A673 (cell line): ENCODE measurements at regions not wholly inside any gene's neighbourhood (a gene's known extent, or its start where the extent isn't known, plus 50 kb on each side); places are given as distances from the start of the nearest gene placed in this dataset.

ENCODE experiments used
- BruUV-seq: library from RNA; stranded (reverse); fragments of 400-500 nt; replicated peaks from 2 replicates; lab custom pipeline; 2021; lab: Mats Ljungman, UMichigan
- CTCF ChIA-PET: fragments of 300-600 bp; sonication (Branson Sonifier 250); formaldehyde crosslinking; loops from one replicate; lab custom pipeline; 2022; ENCODE audit warnings: antibody characterized with exemption; lab: Charles Lee
- POLR2A ChIA-PET: fragments of 300-600 bp; sonication (Branson Sonifier 250); formaldehyde crosslinking; loops from one replicate; lab custom pipeline; 2022; ENCODE audit warnings: antibody characterized with exemption; ENCODE audit not compliant: low non-redundant PET; lab: Charles Lee
- DNase-seq: peaks from one replicate; pipeline ENCODE4 v3.0.0-alpha.2; 2015; ENCODE audit warnings: low spot score
- H3K27ac ChIP-seq: fragments of 200-600 bp; sonication (generic); 2 replicates; pipeline ENCODE4 v1.5.1; 2016; ENCODE audit warnings: mixed run types, low read depth, mild to moderate bottlenecking, mixed read lengths, antibody characterized with exemption, low read length; ENCODE audit not compliant: poor library complexity, severe bottlenecking
- H3K27me3 ChIP-seq: fragments of 200-600 bp; sonication (generic); replicated peaks from 2 replicates; pipeline ENCODE4 v1.6.1; 2017; ENCODE audit warnings: mixed run types, low read depth, mild to moderate bottlenecking, mixed read lengths, antibody characterized with exemption, low read length; ENCODE audit not compliant: insufficient read depth, poor library complexity
- H3K36me3 ChIP-seq: fragments of 200-600 bp; sonication (generic); 2 replicates; pipeline ENCODE4 v1.6.1; 2016; ENCODE audit warnings: mixed run types, mild to moderate bottlenecking, mixed read lengths, antibody characterized with exemption, low read length; ENCODE audit not compliant: insufficient read depth, poor library complexity, severe bottlenecking
- H3K4me1 ChIP-seq: fragments of 200-600 bp; sonication (generic); 2 replicates; pipeline ENCODE4 v1.6.1; 2017; ENCODE audit warnings: mixed run types, mild to moderate bottlenecking, mixed read lengths, antibody characterized with exemption, low read length; ENCODE audit not compliant: insufficient read depth, poor library complexity, severe bottlenecking
- H3K4me3 ChIP-seq: fragments of 200-600 bp; sonication (generic); 2 replicates; pipeline ENCODE4 v1.5.1; 2016; ENCODE audit warnings: low read depth, mixed run types, mild to moderate bottlenecking, mixed read lengths, low read length; ENCODE audit not compliant: poor library complexity, severe bottlenecking
- H3K9me3 ChIP-seq: fragments of 200-600 bp; sonication (generic); 2 replicates; pipeline ENCODE4 v1.6.1; 2016; ENCODE audit warnings: mixed run types, low read depth, mild to moderate bottlenecking, mixed read lengths, antibody characterized with exemption, low read length; ENCODE audit not compliant: poor library complexity, severe bottlenecking
- CTCF ChIP-seq: fragments of 300-800, 200-600 bp; sonication (generic); conservative IDR thresholded peaks from 2 replicates; pipeline ENCODE4 v1.5.1; 2017; ENCODE audit warnings: low read depth, mild to moderate bottlenecking, antibody characterized with exemption, low read length, moderate library complexity, mixed read lengths
- EZH2 ChIP-seq: fragments of 200-600 bp; sonication (generic); IDR thresholded peaks from 2 replicates; pipeline ENCODE4 v1.6.1; 2017; ENCODE audit warnings: borderline replicate concordance, low read depth, mild to moderate bottlenecking, mixed read lengths, antibody characterized with exemption, low read length; ENCODE audit not compliant: poor library complexity, severe bottlenecking
- intact Hi-C: fragments of 100-400 bp; cut with micrococcal nuclease; formaldehyde crosslinking; loops from one replicate; pipeline ENCODE4 v1.10.0; 2022; ENCODE audit not compliant: unreplicated experiment

GRCh38 chr2:219912491-219912921 is 285.1 kb downstream of the SLC4A3 start:
- Histone ChIP-seq H3K27me3 (no peaks in the 10 kb centered on the region), H3K4me3 (no peak overlapping the region), H3K9me3 (no peaks in the 10 kb centered on the region), H3K4me1 (peaks cover 11% of the 10 kb centered on the region), H3K36me3 (no peaks in the 10 kb centered on the region), H3K27ac (no peak overlapping the region)
- no peak for DNase-seq
- no TSS peak for BruUV-seq
- TF ChIP-seq CTCF (no peak), EZH2 (no peak)
- intact Hi-C loops, result no loop called here
- CTCF ChIA-PET, result no interaction called here
- POLR2A ChIA-PET, result interaction anchor here (0.6 kb wide), 1 partner anchor 17 kb away, joined by 4 read pairs; no protein-coding TSS in a partner anchor

GRCh38 chr2:219914577-219914976 is 287.1 kb downstream of the SLC4A3 start:
- DNase-seq, result no peak
- Histone ChIP-seq H3K27me3 (no peaks in the 10 kb centered on the region), H3K27ac (no peak overlapping the region), H3K4me3 (no peak overlapping the region), H3K36me3 (no peaks in the 10 kb centered on the region), H3K9me3 (no peaks in the 10 kb centered on the region), H3K4me1 (peaks cover 28% of the 10 kb centered on the region)
- CTCF ChIA-PET, result no interaction called here
- BruUV-seq, result no TSS peak
- intact Hi-C loops, result no loop called here
- POLR2A ChIA-PET, result no interaction called here
- TF ChIP-seq EZH2 (no peak), CTCF (no peak)

DNA sequence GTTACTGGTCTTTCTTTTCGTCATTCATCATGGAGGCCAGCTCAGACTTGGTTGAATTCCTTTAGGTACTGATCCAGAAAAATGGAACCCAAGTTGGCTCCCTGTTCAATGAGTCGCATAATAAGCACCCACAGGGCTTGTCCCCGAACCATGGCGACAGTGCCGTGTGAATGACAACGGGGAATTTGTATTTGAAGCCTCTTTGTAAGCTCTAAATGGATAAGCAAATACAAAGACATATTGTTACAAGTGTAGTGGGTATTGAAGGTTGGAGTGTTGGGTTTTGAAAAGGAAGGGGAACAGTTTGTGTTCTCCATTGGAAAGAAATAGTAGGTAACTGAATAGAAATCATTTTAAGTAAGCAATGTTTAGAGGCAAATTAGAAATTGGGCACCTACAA is 288.9 kb downstream of the SLC4A3 start:
- Histone ChIP-seq H3K4me3 (no peak overlapping the region), H3K27me3 (peaks cover 5% of the 10 kb centered on the region), H3K9me3 (no peaks in the 10 kb centered on the region), H3K4me1 (peaks cover 31% of the 10 kb centered on the region), H3K27ac (no peak overlapping the region), H3K36me3 (no peaks in the 10 kb centered on the region)
- ChIA-PET POLR2A (no interaction called here), CTCF (no interaction called here)
- intact Hi-C loops, result no loop called here
- no peak for DNase-seq
- BruUV-seq, result no TSS peak
- TF ChIP-seq CTCF (no peak), EZH2 (no peak)
